ENCODE measurements at regions not wholly inside any gene's neighbourhood (a gene's known extent, or its start where the extent isn't known, plus 50 kb on each side); places are given as distances from the start of the nearest gene placed in this dataset.

DNA sequence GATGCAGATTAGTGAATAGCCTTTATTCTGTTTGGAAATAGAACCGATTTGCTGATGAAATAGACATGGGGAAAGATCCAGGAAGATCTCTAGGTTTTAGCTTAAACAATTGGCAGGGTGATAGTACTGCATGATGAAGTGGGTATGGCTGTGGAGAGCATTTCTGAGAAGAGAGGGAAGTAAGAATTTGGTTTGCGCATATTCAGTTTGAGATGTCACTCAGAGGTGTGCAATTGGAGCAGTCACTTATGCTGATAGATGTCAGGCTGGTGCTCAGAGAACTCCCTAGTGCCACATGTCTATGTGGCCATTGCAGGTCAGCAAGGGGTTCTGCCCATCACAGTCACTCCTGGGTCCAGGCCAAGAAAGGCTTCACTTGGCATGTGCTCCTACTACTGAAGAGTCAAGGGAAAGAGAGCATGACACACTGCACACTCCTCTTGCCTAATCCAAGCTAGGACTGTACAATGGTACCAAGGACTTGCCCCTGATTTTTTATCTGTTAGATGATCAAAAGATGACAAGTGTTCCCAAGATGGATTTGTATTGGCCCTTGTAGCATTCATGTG, 57.2 kb upstream of the ST8SIA2 start:
- TF ChIP-seq, protein P1, sequence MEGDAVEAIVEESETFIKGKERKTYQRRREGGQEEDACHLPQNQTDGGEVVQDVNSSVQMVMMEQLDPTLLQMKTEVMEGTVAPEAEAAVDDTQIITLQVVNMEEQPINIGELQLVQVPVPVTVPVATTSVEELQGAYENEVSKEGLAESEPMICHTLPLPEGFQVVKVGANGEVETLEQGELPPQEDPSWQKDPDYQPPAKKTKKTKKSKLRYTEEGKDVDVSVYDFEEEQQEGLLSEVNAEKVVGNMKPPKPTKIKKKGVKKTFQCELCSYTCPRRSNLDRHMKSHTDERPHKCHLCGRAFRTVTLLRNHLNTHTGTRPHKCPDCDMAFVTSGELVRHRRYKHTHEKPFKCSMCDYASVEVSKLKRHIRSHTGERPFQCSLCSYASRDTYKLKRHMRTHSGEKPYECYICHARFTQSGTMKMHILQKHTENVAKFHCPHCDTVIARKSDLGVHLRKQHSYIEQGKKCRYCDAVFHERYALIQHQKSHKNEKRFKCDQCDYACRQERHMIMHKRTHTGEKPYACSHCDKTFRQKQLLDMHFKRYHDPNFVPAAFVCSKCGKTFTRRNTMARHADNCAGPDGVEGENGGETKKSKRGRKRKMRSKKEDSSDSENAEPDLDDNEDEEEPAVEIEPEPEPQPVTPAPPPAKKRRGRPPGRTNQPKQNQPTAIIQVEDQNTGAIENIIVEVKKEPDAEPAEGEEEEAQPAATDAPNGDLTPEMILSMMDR (IDR thresholded peaks at IDR 0.05) = no peak
- intact Hi-C loops (cut with DNase I) = no loop called here
- H3K4me3 ChIP-seq = no peak overlapping the region

DNA sequence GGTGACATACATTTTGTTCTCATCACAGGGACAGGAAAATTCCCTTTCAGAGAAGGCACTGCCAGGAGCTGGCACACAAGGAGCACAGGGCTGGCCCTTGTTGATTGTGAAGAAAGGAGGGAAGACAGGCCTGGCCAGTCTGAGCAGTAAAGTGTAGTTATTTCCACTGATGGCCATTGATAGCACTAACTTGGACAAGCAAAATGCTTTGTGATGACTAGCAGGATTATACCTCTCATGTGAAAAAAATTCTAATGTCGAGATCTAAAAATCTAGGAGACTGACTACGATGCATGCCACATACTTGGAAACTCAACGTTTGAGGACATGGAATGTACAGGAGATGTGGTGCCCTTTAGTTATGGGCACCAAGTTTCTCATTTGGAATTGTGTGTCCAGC, 54.3 kb upstream of the ST8SIA2 start:
- no peak overlapping the region for H3K4me3 ChIP-seq
- no peaks in the 10 kb centered on the region for H3K9me3 ChIP-seq
- no peak overlapping the region for H3K27ac ChIP-seq
- no peak for DNase-seq (ENCODE audit: low spot score in 2 of 2)
- intact Hi-C loops (cut with DNase I) = no loop called here
- no peaks in the 10 kb centered on the region for H3K4me1 ChIP-seq
- H3K36me3 ChIP-seq = no peaks in the 10 kb centered on the region
- no peaks in the 10 kb centered on the region for H3K27me3 ChIP-seq
- TF ChIP-seq, protein P1 (IDR thresholded peaks at IDR 0.05) = no peak

More for the DNA sequence above, 57.2 kb upstream of the ST8SIA2 start:
- Histone ChIP-seq H3K9me3 (no peaks in the 10 kb centered on the region), H3K4me1 (no peaks in the 10 kb centered on the region), H3K27me3 (no peaks in the 10 kb centered on the region), H3K27ac (no peak overlapping the region), H3K36me3 (no peaks in the 10 kb centered on the region)
- DNase-seq (ENCODE audit: low spot score in 2 of 2) = no peak
